Trophoblast cell (in vitro differentiated cells and primary cell): ENCODE measurements at regions not wholly inside any gene's neighbourhood (a gene's known extent, or its start where the extent isn't known, plus 50 kb on each side); places are given as distances from the start of the nearest gene placed in this dataset.

Experiments used
- DNase-seq, 2 donors: peaks; one replicate each; pipeline ENCODE4 v3.0.0-alpha.2; 2016
- H2AFZ ChIP-seq: 2 replicates; pipeline ENCODE4 v1.6.1; 2013; ENCODE audit warnings: low read length, moderate library complexity, mild to moderate bottlenecking; ENCODE audit not compliant: insufficient read depth, poor library complexity
- H2AK5ac ChIP-seq: 2 replicates; pipeline ENCODE4 v1.6.1; 2013; ENCODE audit warnings: mild to moderate bottlenecking, low read length
- H2BK120ac ChIP-seq: 2 replicates; pipeline ENCODE4 v1.6.1; 2013; ENCODE audit warnings: low read length, mild to moderate bottlenecking, moderate library complexity; ENCODE audit not compliant: insufficient read depth, poor library complexity
- H2BK12ac ChIP-seq: 2 replicates; pipeline ENCODE4 v1.6.1; 2013; ENCODE audit warnings: mild to moderate bottlenecking, low read length, moderate library complexity
- H2BK5ac ChIP-seq: 2 replicates; pipeline ENCODE4 v1.6.1; 2013; ENCODE audit warnings: low read length, low read depth, moderate library complexity, mild to moderate bottlenecking; ENCODE audit not compliant: poor library complexity
- H3K14ac ChIP-seq: 2 replicates; pipeline ENCODE4 v1.6.1; 2013; ENCODE audit warnings: mild to moderate bottlenecking, low read length
- H3K18ac ChIP-seq: 2 replicates; pipeline ENCODE4 v1.6.1; 2013; ENCODE audit warnings: mild to moderate bottlenecking, low read length
- H3K23ac ChIP-seq: 2 replicates; pipeline ENCODE4 v1.6.1; 2013; ENCODE audit warnings: low read length
- H3K27ac ChIP-seq: 2 replicates; pipeline ENCODE4 v1.5.1; 2013; ENCODE audit warnings: low read depth, mild to moderate bottlenecking, inconsistent platforms, low read length, moderate library complexity
- H3K27me3 ChIP-seq: 2 replicates; pipeline ENCODE4 v1.6.1; 2013; ENCODE audit warnings: inconsistent platforms, mild to moderate bottlenecking, low read length, moderate library complexity; ENCODE audit not compliant: insufficient read depth
- H3K36me3 ChIP-seq, 2 experiments: 1 replicate in 1 of 2; 2 replicates in 1 of 2; pipeline ENCODE4 v1.6.1; 2013; ENCODE audit warnings: low read length in 2 of 2, mild to moderate bottlenecking in 2 of 2, moderate library complexity in 1 of 2; ENCODE audit not compliant: insufficient read depth in 2 of 2, control insufficient read depth in 1 of 2
- H3K4ac ChIP-seq: 2 replicates; pipeline ENCODE4 v1.6.1; 2013; ENCODE audit warnings: low read depth, mild to moderate bottlenecking, low read length, moderate library complexity
- H3K4me1 ChIP-seq, 2 experiments: 1 replicate in 1 of 2; 2 replicates in 1 of 2; pipeline ENCODE4 v1.6.1; 2013; ENCODE audit warnings: low read length in 2 of 2, mild to moderate bottlenecking in 2 of 2, moderate library complexity in 1 of 2; ENCODE audit not compliant: insufficient read depth in 2 of 2, control insufficient read depth in 1 of 2
- H3K4me2 ChIP-seq: 2 replicates; pipeline ENCODE4 v1.6.1; 2013; ENCODE audit warnings: inconsistent platforms, mild to moderate bottlenecking, low read length, moderate library complexity
- H3K4me3 ChIP-seq: 2 replicates; pipeline ENCODE4 v1.5.1; 2013; ENCODE audit warnings: mild to moderate bottlenecking, low read depth, low read length, inconsistent platforms
- H3K79me1 ChIP-seq: one replicate; pipeline ENCODE4 v1.6.1; 2013; ENCODE audit warnings: low read length
- H3K79me2 ChIP-seq: 2 replicates; pipeline ENCODE4 v1.6.1; 2013; ENCODE audit warnings: low read length, mild to moderate bottlenecking; ENCODE audit not compliant: control insufficient read depth, insufficient read depth, poor library complexity
- H3K9ac ChIP-seq: 2 replicates; pipeline ENCODE4 v1.6.1; 2013; ENCODE audit warnings: mild to moderate bottlenecking, low read length
- H3K9me3 ChIP-seq: 2 replicates; pipeline ENCODE4 v1.6.1; 2013; ENCODE audit warnings: low read depth, mild to moderate bottlenecking, control low read depth, inconsistent platforms, low read length; ENCODE audit not compliant: insufficient read depth
- H4K12ac ChIP-seq: 2 replicates; pipeline ENCODE4 v1.6.1; 2013; ENCODE audit warnings: low read depth, mild to moderate bottlenecking, low read length, moderate library complexity
- H4K8ac ChIP-seq: 2 replicates; pipeline ENCODE4 v1.6.1; 2013; ENCODE audit warnings: low read depth, mild to moderate bottlenecking, low read length, moderate library complexity
- H4K91ac ChIP-seq: one replicate; pipeline ENCODE4 v1.6.1; 2013; ENCODE audit warnings: low read depth, mild to moderate bottlenecking, low read length, moderate library complexity
- WGBS: extraction: QIAGEN DNeasy Blood & Tissue Kit; methylation state at CpG from one replicate; pipeline ENCODE4 v1.1.7; 2013; ENCODE audit warnings: missing lambda C conversion rate; ENCODE audit not compliant: insufficient read length, insufficient coverage; ENCODE audit errors: extremely low coverage; 5-methylcytosine and 5-hydroxymethylcytosine counted together

DNA sequence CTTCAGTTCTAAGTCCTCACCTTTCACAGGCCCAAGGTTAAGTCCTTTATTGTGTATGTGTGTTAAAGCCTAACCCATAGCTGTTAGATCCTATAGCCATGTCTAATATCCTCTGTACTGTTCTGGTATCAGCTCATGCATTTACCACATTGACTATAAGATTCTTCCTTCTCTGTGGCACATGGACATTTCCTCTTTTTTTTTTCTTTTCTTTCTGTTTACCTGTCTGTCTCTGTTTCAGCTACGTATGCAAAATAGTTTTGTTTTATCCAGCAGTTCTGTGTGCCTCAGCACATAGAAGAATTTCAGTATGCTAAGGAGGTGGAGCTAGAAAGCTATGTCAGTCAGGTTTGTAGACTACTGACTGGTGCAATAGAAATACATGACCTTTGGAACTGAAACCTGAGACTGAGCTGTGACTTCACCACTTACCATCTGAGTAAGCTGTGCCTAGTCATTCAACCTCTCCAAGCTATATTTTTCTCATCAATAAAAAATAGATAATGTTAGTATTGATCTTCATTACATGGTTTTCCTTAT is 155.6 kb upstream of the VLDLR start:
- no peak overlapping the region for H3K23ac ChIP-seq
- no peak overlapping the region for H3K9ac ChIP-seq
- WGBS, result no CpG with 5 or more reads among the region's 1 CpG
- H2AK5ac ChIP-seq, result no peak overlapping the region
- H3K79me2 ChIP-seq, result no peaks in the 10 kb centered on the region
- peak overlapping the region; percentile 72 for H3K27ac ChIP-seq
- H3K4me2 ChIP-seq, result no peak overlapping the region
- no peak overlapping the region for H2AFZ ChIP-seq
- H3K14ac ChIP-seq, result no peak overlapping the region
- H2BK12ac ChIP-seq, result no peak overlapping the region
- no peak overlapping the region for H2BK5ac ChIP-seq
- no peak overlapping the region for H4K8ac ChIP-seq
- no peak overlapping the region for H3K4ac ChIP-seq
- no peaks in the 10 kb centered on the region for H3K9me3 ChIP-seq
- H3K4me1 ChIP-seq, result peaks cover 7 to 10% of the 10 kb centered on the region in 2 experiments
- H3K36me3 ChIP-seq, result no peaks in the 10 kb centered on the region
- peak; percentile 73 to 90 for DNase-seq
- no peak overlapping the region for H2BK120ac ChIP-seq
- no peak overlapping the region for H4K91ac ChIP-seq
- no peak overlapping the region for H3K4me3 ChIP-seq
- no peaks in the 10 kb centered on the region for H3K27me3 ChIP-seq
- peaks cover 3% of the 10 kb centered on the region for H3K79me1 ChIP-seq
- H3K18ac ChIP-seq, result no peak overlapping the region
- H4K12ac ChIP-seq, result no peak overlapping the region

DNA sequence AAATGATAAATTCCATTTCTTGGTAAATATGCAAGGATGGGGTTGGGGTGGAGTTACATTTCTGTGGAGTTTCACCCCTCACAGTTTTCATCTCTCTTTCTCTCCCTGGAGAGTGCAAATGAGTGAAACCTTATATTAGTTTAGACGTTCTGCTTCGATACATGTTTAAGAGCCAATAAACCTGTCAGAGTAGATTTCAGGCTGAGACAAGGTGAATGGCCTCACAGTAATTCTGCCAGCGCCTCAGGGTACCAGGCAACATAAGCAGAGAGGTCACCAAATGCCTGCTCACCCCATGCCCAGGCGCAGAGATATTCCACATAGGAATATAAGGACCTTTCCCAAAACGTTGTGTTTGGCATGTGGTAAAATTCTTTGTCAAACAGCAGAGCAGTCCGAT is 154.9 kb upstream of the VLDLR start:
- Histone ChIP-seq H2AFZ (no peak overlapping the region), H3K9ac (no peak overlapping the region), H2BK12ac (peak overlapping the region; percentile 89), H3K27ac (no peak overlapping the region), H2BK120ac (peak overlapping the region; percentile 17), H3K14ac (no peak overlapping the region), H3K27me3 (no peaks in the 10 kb centered on the region), H4K8ac (peak overlapping the region; percentile 4), H3K79me2 (no peaks in the 10 kb centered on the region), H4K91ac (peak overlapping the region; percentile 35), H4K12ac (no peak overlapping the region), H2AK5ac (no peak overlapping the region), H3K4me2 (peak overlapping the region; percentile 8), H3K4me1 (peaks cover 7 to 10% of the 10 kb centered on the region in 2 experiments), H3K9me3 (no peaks in the 10 kb centered on the region), H2BK5ac (peak overlapping the region; percentile 68), H3K4ac (no peak overlapping the region), H3K79me1 (peaks cover 3% of the 10 kb centered on the region), H3K18ac (no peak overlapping the region), H3K4me3 (no peak overlapping the region), H3K36me3 (no peaks in the 10 kb centered on the region), H3K23ac (no peak overlapping the region)
- peak; percentile 43 to 61 for DNase-seq
- no CpG with 5 or more reads among the region's 6 CpGs for WGBS

DNA sequence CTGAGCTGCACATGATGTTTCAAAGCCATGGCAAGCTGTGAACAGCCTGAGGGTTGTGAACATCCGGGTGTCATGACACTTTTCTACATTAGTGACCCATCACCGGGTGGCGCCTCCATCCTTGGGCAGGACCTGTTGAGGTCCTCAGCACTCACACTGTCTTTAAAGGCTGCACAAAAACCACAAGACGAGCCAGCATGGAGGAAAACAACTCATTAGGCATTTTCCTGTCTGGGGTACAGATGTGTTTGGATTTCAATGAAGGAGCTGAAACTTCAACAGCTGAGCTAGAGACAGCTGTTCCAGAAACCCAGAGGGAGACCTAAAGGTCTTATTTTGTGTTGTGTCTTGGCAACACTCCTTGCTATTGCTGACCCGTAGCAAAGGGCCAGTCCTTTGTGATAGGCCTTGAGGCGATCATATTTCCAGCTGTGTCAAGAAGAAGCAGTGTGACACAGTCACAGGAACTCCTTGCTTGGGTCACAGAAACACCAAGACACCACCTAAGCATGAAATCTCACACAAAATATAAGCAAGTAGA is 151.8 kb upstream of the VLDLR start:
- no peak overlapping the region for H3K4ac ChIP-seq
- peak overlapping the region; percentile 19 for H2BK12ac ChIP-seq
- H3K9ac ChIP-seq, result no peak overlapping the region
- H2BK120ac ChIP-seq, result peak overlapping the region; percentile 12
- H3K14ac ChIP-seq, result peak overlapping the region; percentile 10
- H2AFZ ChIP-seq, result no peak overlapping the region
- H4K91ac ChIP-seq, result peak overlapping the region; percentile 19
- H3K4me3 ChIP-seq, result no peak overlapping the region
- peaks cover 3% of the 10 kb centered on the region for H3K79me1 ChIP-seq
- H3K4me1 ChIP-seq, result peaks cover 7 to 10% of the 10 kb centered on the region in 2 experiments
- WGBS, result no CpG with 5 or more reads among the region's 6 CpGs
- no peaks in the 10 kb centered on the region for H3K36me3 ChIP-seq
- H3K4me2 ChIP-seq, result no peak overlapping the region
- DNase-seq, result peak; percentile 83 to 89
- H3K27me3 ChIP-seq, result no peaks in the 10 kb centered on the region
- H4K12ac ChIP-seq, result no peak overlapping the region
- H3K27ac ChIP-seq, result peak overlapping the region; percentile 7
- no peak overlapping the region for H3K18ac ChIP-seq
- peak overlapping the region; percentile 53 for H2AK5ac ChIP-seq
- no peak overlapping the region for H4K8ac ChIP-seq
- H3K79me2 ChIP-seq, result no peaks in the 10 kb centered on the region
- H3K23ac ChIP-seq, result no peak overlapping the region
- no peak overlapping the region for H2BK5ac ChIP-seq
- H3K9me3 ChIP-seq, result no peaks in the 10 kb centered on the region

DNA sequence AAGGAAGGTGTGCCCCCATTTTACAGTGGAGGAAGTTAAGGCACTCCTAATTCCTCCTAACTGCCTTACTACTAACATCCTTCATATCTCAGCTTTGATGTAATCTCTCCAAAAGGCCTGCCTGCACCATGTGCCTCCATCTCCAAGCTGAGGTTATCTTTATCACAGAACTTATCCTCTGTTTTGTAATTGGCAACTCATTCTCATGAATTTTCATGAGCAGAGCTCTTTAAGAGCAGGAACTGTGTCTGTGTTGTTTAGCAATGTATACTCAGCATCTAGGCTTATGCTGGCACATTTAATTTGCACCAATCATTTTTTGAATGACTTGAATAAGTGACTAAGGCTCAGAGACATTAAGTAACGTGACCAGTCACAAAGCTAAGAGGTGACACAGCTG is 147.9 kb upstream of the VLDLR start:
- Histone ChIP-seq H2BK120ac (no peak overlapping the region), H4K8ac (no peak overlapping the region), H3K9ac (no peak overlapping the region), H4K12ac (no peak overlapping the region), H3K23ac (no peak overlapping the region), H3K79me1 (peaks cover 3% of the 10 kb centered on the region), H2BK12ac (no peak overlapping the region), H3K4ac (no peak overlapping the region), H3K9me3 (no peaks in the 10 kb centered on the region), H3K27ac (no peak overlapping the region), H2AK5ac (no peak overlapping the region), H3K4me3 (no peak overlapping the region), H2BK5ac (no peak overlapping the region), H3K4me1 (peaks cover 5% of the 10 kb centered on the region in 2 experiments), H3K27me3 (no peaks in the 10 kb centered on the region), H3K4me2 (no peak overlapping the region), H3K79me2 (no peaks in the 10 kb centered on the region), H3K36me3 (no peaks in the 10 kb centered on the region), H3K14ac (no peak overlapping the region), H3K18ac (no peak overlapping the region), H4K91ac (no peak overlapping the region), H2AFZ (no peak overlapping the region)
- DNase-seq, result peak; percentile 14 to 66
- no CpG with 5 or more reads among the region's 1 CpG for WGBS
